AG09309 (cell line): ENCODE measurements at regions not wholly inside any gene's neighbourhood (a gene's known extent, or its start where the extent isn't known, plus 50 kb on each side); places are given as distances from the start of the nearest gene placed in this dataset.

Experiments
- DNase-seq: peaks from one replicate; pipeline ENCODE4 v3.0.0-alpha.2; 2010; ENCODE audit warnings: low read depth
- H3K4me3 ChIP-seq: 2 replicates; pipeline ENCODE4 v1.5.1; 2011; ENCODE audit warnings: mild to moderate bottlenecking, low read depth, low read length, moderate library complexity; ENCODE audit not compliant: control insufficient read depth
- CTCF ChIP-seq: IDR thresholded peaks from 2 replicates; pipeline ENCODE4 v1.5.1; 2011; ENCODE audit warnings: mild to moderate bottlenecking, low read depth, low read length, inconsistent platforms; ENCODE audit not compliant: insufficient read depth, control insufficient read depth; ENCODE audit errors: missing control alignments

- TF ChIP-seq CTCF = no peak
- H3K4me3 ChIP-seq = no peak overlapping the region
- DNase-seq = no peak
These were observed 195.4 kb upstream of the ZMIZ1 start for GRCh38 chr10:78873413-78873812.

- DNase-seq = no peak
- no peak overlapping the region for H3K4me3 ChIP-seq
- TF ChIP-seq CTCF = no peak
These were observed 193.4 kb upstream of the ZMIZ1 start for GRCh38 chr10:78875331-78875877.

- no peak for TF ChIP-seq CTCF
- no peak for DNase-seq
- no peak overlapping the region for H3K4me3 ChIP-seq
These were observed 192.8 kb upstream of the ZMIZ1 start for GRCh38 chr10:78875932-78876331.

- DNase-seq = no peak
- TF ChIP-seq CTCF = no peak
- H3K4me3 ChIP-seq = no peak overlapping the region
These were observed 192.3 kb upstream of the ZMIZ1 start for GRCh38 chr10:78876449-78876848.

- no peak for DNase-seq
- H3K4me3 ChIP-seq = no peak overlapping the region
- no peak for TF ChIP-seq CTCF
These were observed 189.1 kb upstream of the ZMIZ1 start for GRCh38 chr10:78879621-78880020.

- no peak overlapping the region for H3K4me3 ChIP-seq
- TF ChIP-seq CTCF = no peak
- DNase-seq = no peak
These were observed 182.6 kb upstream of the ZMIZ1 start for GRCh38 chr10:78886129-78886528.
